ENCODE measurements at regions not wholly inside any gene's neighbourhood (a gene's known extent, or its start where the extent isn't known, plus 50 kb on each side); places are given as distances from the start of the nearest gene placed in this dataset.

DNA sequence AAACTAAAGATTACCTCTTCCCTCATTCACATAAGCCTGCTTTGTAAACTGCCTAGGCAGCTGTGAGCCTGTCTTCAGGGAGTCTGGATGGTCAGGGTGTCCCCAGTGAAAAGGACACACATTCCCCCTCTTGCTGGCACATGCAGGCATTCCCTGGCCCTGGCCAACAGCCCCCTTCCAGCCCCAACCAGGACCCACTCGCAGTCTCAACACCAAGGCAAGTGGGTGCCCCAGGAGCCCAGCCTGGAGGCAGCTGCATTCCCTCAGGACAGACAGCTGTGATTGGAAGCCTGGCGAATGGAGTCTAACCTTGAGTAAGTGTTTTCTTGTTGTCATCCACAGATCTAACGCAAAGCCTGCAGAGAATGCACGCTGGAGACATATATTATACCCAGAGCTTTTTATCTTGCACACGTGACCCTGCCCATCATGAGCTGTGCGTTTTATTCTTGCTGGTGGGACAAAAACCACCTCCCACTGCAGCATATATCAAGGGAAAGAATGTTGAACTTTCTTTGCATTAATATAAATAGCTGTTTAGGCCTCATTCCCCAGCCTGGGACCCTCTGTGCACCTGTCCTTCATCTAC is 95.0 kb upstream of the LHX1 start:
- TF ChIP-seq POLR2AphosphoS5 (IDR thresholded peaks at IDR 0.05; ENCODE audit: low read depth, low read length) = no peak
- TF ChIP-seq SIN3A (IDR thresholded peaks at IDR 0.05; ENCODE audit: borderline replicate concordance, insufficient read depth, low read length) = no peak
- TF ChIP-seq, protein P1, sequence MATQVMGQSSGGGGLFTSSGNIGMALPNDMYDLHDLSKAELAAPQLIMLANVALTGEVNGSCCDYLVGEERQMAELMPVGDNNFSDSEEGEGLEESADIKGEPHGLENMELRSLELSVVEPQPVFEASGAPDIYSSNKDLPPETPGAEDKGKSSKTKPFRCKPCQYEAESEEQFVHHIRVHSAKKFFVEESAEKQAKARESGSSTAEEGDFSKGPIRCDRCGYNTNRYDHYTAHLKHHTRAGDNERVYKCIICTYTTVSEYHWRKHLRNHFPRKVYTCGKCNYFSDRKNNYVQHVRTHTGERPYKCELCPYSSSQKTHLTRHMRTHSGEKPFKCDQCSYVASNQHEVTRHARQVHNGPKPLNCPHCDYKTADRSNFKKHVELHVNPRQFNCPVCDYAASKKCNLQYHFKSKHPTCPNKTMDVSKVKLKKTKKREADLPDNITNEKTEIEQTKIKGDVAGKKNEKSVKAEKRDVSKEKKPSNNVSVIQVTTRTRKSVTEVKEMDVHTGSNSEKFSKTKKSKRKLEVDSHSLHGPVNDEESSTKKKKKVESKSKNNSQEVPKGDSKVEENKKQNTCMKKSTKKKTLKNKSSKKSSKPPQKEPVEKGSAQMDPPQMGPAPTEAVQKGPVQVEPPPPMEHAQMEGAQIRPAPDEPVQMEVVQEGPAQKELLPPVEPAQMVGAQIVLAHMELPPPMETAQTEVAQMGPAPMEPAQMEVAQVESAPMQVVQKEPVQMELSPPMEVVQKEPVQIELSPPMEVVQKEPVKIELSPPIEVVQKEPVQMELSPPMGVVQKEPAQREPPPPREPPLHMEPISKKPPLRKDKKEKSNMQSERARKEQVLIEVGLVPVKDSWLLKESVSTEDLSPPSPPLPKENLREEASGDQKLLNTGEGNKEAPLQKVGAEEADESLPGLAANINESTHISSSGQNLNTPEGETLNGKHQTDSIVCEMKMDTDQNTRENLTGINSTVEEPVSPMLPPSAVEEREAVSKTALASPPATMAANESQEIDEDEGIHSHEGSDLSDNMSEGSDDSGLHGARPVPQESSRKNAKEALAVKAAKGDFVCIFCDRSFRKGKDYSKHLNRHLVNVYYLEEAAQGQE (IDR thresholded peaks at IDR 0.05; ENCODE audit: insufficient read depth in 1 of 2, low read depth in 2 of 2, low read length in 2 of 2) = no peak
